NCI-H82 (cell line): ENCODE measurements at regions not wholly inside any gene's neighbourhood (a gene's known extent, or its start where the extent isn't known, plus 50 kb on each side); places are given as distances from the start of the nearest gene placed in this dataset.

Experiments used
- DNase-seq: peaks from one replicate; lab custom pipeline; 2025; lab: John Stamatoyannopoulos, UW

GRCh38 chr2:176424746-176425145 lies 155.5 kb downstream of the MTX2 start:
- peak; percentile 63 for DNase-seq

- no peak for DNase-seq
Observed at GRCh38 chr2:176427549-176427948, 158.3 kb downstream of the MTX2 start.

- DNase-seq = peak; percentile 62
Observed at GRCh38 chr2:176428944-176429469, 159.8 kb downstream of the MTX2 start.

- no peak for DNase-seq
Observed at GRCh38 chr2:176432434-176432833, 163.2 kb downstream of the MTX2 start.

GRCh38 chr2:176435729-176436128 lies 166.5 kb downstream of the MTX2 start:
- no peak for DNase-seq

- no peak for DNase-seq
Observed at GRCh38 chr2:176443946-176444345, 174.7 kb downstream of the MTX2 start.

GRCh38 chr2:176445956-176446355 lies 176.7 kb downstream of the MTX2 start:
- no peak for DNase-seq

GRCh38 chr2:176446718-176447414 lies 177.6 kb downstream of the MTX2 start:
- no peak for DNase-seq

- DNase-seq = no peak
Observed at GRCh38 chr2:176447616-176448015, 178.4 kb downstream of the MTX2 start.

GRCh38 chr2:176449852-176450251 lies 180.6 kb downstream of the MTX2 start:
- no peak for DNase-seq

GRCh38 chr2:176453784-176454183 lies 184.5 kb downstream of the MTX2 start:
- DNase-seq = no peak

- DNase-seq = peak; percentile 94
Observed at GRCh38 chr2:176454893-176455815, 185.9 kb downstream of the MTX2 start.

GRCh38 chr2:176455816-176456291 lies 186.6 kb downstream of the MTX2 start:
- DNase-seq = peak; percentile 75

GRCh38 chr2:176457481-176457880 lies 188.2 kb downstream of the MTX2 start:
- DNase-seq = no peak

- no peak for DNase-seq
Observed at GRCh38 chr2:176461098-176461808, 192.0 kb downstream of the MTX2 start.

- DNase-seq = peak; percentile 26
Observed at GRCh38 chr2:176461809-176462670, 192.8 kb downstream of the MTX2 start.

- DNase-seq = peak; percentile 62
Observed at GRCh38 chr2:176463546-176463945, 194.3 kb downstream of the MTX2 start.

GRCh38 chr2:176464886-176465564 lies 195.8 kb downstream of the MTX2 start:
- peak; percentile 96 for DNase-seq

- DNase-seq = peak; percentile 85
Observed at GRCh38 chr2:176466918-176467452, 197.7 kb downstream of the MTX2 start.

GRCh38 chr2:176467595-176467994 lies 198.4 kb downstream of the MTX2 start:
- DNase-seq = peak; percentile 35
